NCI-H69 (cell line): ENCODE measurements at regions not wholly inside any gene's neighbourhood (a gene's known extent, or its start where the extent isn't known, plus 50 kb on each side); places are given as distances from the start of the nearest gene placed in this dataset.
A peak's percentile ranks its signal among the peaks of the same experiment; 100 is the strongest.
"Not testable (repeated sequence)": the region's sequence is repeated elsewhere in the genome, so short reads cannot be mapped to it uniquely, and the experiment has no call there.

Experiments
- DNase-seq: peaks from one replicate; lab custom pipeline; 2025; lab: John Stamatoyannopoulos, UW

- DNase-seq, result peak; percentile 21
Measured at GRCh38 chr3:144923046-144923775, 951.6 kb downstream of the DIPK2A start.

DNA sequence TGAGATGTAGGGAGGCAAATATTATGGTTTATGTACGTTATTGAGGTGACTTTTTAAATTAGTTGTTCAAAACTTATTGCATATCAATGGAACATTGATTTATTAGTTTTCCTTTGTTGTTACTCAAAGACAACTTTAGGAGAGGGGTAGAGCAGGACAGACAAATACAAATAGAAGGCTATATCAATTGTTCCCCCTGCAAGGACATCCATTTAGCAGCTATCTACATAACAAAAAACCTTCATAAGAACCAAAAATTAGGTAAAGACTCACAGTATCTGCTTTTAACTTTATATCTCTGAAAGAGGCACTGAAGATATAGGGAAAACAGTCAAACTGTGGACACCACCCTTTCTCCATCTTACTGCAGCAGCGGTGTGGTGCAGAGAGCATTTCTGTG is 958.8 kb downstream of the DIPK2A start:
- no peak for DNase-seq

DNA sequence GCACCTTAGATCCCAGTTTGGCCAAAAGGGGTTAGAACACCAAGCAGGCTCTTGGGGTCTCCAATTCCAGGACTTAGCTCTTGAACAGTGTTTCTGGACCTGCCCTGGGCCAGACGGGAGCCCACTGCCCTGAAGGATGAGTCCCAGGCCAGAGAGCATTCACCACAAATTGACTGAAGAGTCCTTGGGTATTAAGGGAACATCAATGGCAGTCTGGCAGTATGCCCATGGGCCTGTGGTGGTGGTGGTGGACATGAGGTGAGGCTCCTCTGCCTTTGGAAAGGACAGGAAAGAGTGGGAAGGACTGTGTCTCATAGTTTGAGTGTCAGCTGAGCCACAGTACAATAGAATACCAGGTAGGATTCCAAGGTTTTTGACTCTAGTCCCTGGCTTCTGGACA is 960.0 kb downstream of the DIPK2A start:
- DNase-seq, result no peak

- peak; percentile 4 for DNase-seq
Measured at GRCh38 chr3:144942093-144942837, 970.6 kb downstream of the DIPK2A start.

DNA sequence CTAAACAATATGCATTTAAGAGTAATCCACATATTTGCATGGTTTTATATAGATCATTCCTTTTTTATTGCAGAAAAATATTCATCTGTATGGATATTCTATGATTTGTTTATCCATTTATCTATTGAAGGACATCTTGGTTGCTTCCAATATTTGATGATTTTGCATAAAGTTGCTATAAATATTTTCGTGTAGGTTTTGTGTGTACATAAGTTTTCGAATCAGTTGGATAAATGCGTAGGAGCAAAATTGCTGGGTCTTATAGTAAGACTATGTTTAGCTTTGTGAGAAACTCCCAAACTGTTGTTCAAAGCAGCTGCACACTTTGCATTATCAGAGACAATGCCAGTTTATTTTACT is 971.2 kb downstream of the DIPK2A start:
- no peak for DNase-seq

GRCh38 chr3:144947895-144948294 is 976.3 kb downstream of the DIPK2A start:
- no peak for DNase-seq

GRCh38 chr3:144948711-144949110 is 977.1 kb downstream of the DIPK2A start:
- no peak for DNase-seq

DNA sequence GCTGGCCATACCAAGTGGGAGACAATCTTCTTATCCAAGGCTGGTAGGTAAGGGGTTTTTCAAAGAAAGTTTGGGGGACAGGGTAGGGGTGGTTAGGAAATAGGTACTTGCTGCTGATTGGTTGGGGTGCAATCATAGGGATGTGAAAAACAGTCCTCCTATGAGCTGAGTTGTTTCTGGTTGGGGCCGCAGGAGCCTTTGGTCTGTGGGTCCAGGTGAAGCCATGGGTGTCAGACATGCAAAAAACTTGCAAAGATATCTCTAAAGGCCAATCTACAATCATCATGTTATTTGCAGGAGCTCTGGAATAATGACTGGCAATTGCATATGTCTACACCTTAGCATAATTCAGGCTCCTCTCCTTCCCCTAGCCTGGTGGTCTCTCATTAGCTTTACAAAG is 982.3 kb downstream of the DIPK2A start:
- DNase-seq, result no peak

GRCh38 chr3:144957398-144958101 is 985.9 kb downstream of the DIPK2A start:
- no peak for DNase-seq

GRCh38 chr3:144963810-144964209 is 992.2 kb downstream of the DIPK2A start:
- DNase-seq, result no peak

GRCh38 chr3:144966560-144966959 is 994.9 kb downstream of the DIPK2A start:
- no peak for DNase-seq

DNA sequence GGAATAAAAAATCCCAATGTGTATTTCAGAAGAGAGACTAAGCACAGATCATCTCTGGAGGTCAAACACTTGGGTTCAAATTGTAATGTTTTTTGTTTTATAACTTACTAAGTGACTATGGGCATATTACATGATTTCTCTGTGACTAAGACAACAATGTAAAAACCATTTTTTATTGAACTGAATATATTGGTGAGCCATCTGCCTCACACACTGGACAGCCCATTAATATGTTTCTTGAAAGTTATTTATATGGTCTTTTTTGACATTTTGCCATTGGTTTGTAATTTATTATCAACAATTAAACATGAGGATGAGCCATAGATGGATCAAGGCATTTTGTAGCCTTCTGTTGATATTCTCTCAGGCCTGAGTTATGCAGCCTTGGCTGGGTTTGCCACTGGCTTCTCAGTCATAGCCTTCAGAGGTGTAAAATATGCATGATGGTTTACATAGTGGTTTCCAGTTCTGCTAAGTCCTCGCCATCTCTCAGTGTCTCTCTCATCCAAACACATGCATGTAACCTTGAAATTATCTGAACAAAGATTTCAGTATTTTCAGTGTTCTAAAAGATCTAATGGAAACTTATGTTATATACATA is 997.2 kb downstream of the DIPK2A start:
- no peak for DNase-seq

GRCh38 chr3:144984481-144984880 is 1012.9 kb downstream of the DIPK2A start:
- DNase-seq, result not testable (repeated sequence)

DNA sequence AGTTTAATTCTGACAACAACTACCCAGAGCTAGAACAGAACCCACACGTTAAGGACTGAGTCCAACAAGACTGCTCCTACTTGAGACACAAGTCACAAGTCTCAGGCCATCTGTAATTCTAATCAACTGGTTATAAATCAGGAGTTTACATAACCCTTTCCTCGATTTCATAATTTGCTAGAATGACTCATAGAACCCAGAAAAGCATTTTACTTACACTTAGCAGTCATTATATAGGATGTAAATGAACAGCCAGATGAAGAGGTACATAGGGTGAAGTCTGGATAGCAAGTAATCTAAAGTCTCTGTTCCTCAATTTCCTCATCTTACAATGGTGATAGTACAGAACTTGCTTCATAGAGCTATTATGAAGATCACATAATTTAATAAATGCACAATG is 1018.2 kb downstream of the DIPK2A start:
- DNase-seq, result no peak

DNA sequence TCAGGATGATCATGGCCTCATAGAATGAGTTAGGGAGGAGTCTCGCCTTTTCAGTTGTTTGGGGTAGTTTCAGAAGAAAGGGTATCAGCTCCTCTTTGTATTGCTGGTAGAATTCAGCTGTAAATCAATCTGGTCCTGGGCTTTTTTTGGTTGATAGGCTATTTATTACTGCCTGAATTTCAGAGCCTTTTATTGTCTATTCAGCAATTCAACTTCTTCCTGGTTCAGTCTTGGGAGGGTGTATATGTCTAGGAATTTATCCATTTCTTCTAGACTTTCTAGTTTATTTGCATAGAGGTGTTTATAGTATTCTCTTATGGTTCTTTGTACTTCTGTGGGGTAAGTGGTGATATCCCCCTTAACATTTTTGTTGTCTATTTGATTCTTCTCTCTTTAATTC is 1024.2 kb downstream of the DIPK2A start:
- no peak for DNase-seq

GRCh38 chr3:145005427-145005826 is 1033.8 kb downstream of the DIPK2A start:
- no peak for DNase-seq

GRCh38 chr3:145006271-145006670 is 1034.6 kb downstream of the DIPK2A start:
- DNase-seq, result no peak

GRCh38 chr3:145013931-145014330 is 1042.3 kb downstream of the DIPK2A start:
- DNase-seq, result no peak

GRCh38 chr3:145015253-145015652 is 1043.6 kb downstream of the DIPK2A start:
- no peak for DNase-seq

DNA sequence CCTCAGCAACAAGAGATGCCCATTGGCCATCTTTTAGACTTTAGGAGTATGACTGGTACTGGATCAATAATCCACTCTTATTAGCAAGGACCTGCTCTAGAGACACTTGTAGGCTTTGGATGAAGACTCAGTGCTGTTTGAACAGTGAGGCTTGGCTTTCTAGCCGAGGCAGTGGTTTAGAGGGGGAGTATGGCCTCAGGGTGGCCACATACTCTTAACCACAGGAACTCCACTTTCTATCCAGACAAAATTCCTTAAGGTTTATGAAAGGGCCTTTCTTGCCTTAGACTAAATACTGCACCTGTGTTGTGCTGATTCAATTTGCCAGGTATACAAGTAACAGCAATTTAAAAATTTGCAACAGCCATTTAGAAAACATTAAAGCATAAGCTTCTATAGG is 1046.3 kb downstream of the DIPK2A start:
- no peak for DNase-seq

DNA sequence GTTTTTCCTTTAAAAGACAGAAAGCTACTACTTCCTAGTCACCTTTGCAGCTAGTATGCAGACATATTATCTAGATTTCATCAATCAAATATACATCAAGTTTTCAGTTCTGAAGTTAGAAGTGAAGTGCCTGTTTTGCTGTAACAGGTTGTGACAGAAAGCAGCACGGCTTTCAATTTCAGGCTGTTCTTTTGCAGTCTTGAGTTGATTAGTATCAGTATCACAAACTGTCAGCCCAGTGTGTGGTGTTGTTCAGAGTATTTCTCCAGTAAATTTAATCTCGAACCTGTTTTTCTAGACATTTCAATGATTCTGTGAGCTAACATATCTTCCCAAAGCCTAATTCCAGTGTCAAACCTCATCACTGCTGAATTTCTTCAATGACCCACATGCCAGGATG is 1050.8 kb downstream of the DIPK2A start:
- DNase-seq, result no peak

GRCh38 chr3:145024700-145025099 is 1053.1 kb downstream of the DIPK2A start:
- no peak for DNase-seq

DNA sequence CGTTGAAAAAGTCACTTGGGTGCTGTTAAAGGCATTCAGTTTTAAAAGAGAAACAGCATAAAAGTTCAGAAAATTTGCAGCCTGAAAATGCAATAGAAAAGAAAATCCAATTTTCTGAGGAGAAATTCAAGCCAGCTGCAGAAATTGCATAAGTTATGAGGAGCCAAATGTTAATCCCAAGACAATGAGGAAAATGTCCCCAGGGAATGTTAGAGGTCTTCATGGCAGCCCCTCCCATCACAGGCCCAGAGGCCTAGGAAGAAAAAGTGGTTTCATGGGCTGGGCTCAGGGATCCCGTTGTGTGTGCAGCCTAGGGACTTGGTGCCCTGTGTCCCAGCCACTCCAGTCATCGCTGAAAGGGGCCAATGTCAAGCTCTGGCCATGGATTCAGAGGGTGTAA is 1055.6 kb downstream of the DIPK2A start:
- DNase-seq, result not testable (repeated sequence)
